Lower leg skin (tissue), 4 donors: ENCODE measurements at regions not wholly inside any gene's neighbourhood (a gene's known extent, or its start where the extent isn't known, plus 50 kb on each side); places are given as distances from the start of the nearest gene placed in this dataset.
"Not testable (repeated sequence)": the region's sequence is repeated elsewhere in the genome, so short reads cannot be mapped to it uniquely, and the experiment has no call there.

Source experiments
- DNase-seq, 2 donors: peaks; one replicate each; pipeline ENCODE4 v3.0.0-alpha.2; 2019; ENCODE audit warnings: low spot score in 2 of 2
- H3K4me3 ChIP-seq: fragments of 200-600 bp; sonication (generic); 2 replicates; pipeline ENCODE4 v1.5.1; 2017; ENCODE audit warnings: mild to moderate bottlenecking, low read depth; ENCODE audit not compliant: poor library complexity, severe bottlenecking
- POLR2A ChIP-seq, 2 donors: fragments of 450-650 bp; IDR thresholded peaks; one replicate each; pipeline ENCODE4 v1.6.1; 2016 to 2017; ENCODE audit warnings: antibody characterized with exemption in 2 of 2, mild to moderate bottlenecking in 1 of 2, moderate library complexity in 1 of 2
- WGBS, 2 donors: methylation state at CpG; one replicate each; pipeline ENCODE4 v1.1.5; 2018; 5-methylcytosine and 5-hydroxymethylcytosine counted together
- intact Hi-C: fragments of 100-400 bp; cut with DNase I; formaldehyde crosslinking; loops from one replicate; pipeline ENCODE4 v1.15.0; 2023; ENCODE audit warnings: low total_unique reads
- TF ChIP-seq, protein P1 (sequence below), 3 donors: fragments of 450-650 bp; IDR thresholded peaks; one replicate each; pipeline ENCODE4 v1.5.1; 2016; ENCODE audit warnings: antibody characterized with exemption in 3 of 3, mild to moderate bottlenecking in 3 of 3, moderate library complexity in 2 of 3

DNA sequence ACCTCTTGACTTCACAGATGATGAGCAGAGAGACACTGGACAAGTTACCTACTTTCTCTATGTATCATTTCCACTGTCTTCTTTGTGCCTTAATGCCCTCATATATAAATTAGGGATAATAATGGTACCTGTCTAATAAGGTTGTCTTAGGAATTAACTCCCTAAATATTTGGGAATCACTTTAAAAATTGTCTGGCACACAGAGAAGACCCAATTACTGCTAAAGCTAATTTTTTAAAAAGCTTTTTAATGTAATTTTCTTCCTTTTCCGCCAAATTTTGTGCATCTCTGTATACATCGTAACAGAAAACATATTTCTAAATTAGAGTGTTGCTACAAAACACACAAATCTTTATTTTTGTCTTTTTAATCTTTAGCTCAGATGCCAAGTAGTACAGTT lies 816.8 kb upstream of the ADGRB3 start:
- TF ChIP-seq POLR2A (IDR thresholded peaks at IDR 0.05) = no peak
- TF ChIP-seq, protein P1, sequence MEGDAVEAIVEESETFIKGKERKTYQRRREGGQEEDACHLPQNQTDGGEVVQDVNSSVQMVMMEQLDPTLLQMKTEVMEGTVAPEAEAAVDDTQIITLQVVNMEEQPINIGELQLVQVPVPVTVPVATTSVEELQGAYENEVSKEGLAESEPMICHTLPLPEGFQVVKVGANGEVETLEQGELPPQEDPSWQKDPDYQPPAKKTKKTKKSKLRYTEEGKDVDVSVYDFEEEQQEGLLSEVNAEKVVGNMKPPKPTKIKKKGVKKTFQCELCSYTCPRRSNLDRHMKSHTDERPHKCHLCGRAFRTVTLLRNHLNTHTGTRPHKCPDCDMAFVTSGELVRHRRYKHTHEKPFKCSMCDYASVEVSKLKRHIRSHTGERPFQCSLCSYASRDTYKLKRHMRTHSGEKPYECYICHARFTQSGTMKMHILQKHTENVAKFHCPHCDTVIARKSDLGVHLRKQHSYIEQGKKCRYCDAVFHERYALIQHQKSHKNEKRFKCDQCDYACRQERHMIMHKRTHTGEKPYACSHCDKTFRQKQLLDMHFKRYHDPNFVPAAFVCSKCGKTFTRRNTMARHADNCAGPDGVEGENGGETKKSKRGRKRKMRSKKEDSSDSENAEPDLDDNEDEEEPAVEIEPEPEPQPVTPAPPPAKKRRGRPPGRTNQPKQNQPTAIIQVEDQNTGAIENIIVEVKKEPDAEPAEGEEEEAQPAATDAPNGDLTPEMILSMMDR (IDR thresholded peaks at IDR 0.05) = no peak
- H3K4me3 ChIP-seq = no peak overlapping the region
- intact Hi-C loops = no loop called here
- 58 to 74% methylated on average over 2 of the region's 2 CpGs for WGBS, 2 donors
- DNase-seq = no peak

DNA sequence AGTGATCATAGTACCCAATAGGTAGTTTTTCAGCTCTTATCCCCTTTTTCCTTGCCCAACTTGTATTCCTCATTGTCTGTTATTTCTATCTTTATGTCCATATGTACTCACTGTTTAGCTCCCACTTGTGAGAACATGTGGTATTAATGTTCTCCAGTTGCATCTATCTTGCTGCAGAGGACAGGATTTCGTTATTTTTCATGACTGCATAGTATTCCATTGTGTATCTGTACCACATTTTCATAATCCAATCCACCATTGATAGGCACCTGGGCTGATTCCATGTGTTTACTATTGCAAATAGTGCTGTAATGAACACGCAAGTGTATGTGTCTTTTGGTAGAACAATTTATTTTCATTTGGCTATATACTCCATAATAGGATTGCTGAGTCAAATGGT lies 819.5 kb upstream of the ADGRB3 start:
- intact Hi-C loops = no loop called here

DNA sequence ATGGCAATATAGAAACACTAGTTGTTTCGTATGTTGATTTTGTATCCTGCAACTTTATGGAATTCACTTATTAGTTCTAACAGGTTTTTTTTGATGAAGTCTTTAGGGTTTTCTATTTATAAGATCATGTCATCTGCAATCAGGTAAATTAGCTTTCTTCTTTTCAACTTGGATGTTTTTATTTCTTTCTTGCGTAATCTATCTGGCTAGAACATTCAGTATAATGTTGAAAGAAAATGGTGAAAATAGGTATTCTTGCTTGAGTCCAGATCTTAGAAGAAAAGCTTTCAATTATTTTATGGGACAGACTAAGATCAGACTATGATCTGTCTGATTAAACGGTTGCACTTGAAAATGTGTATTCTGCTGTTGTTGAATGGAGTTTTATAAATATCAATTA lies 820.8 kb upstream of the ADGRB3 start:
- no peak overlapping the region for H3K4me3 ChIP-seq
- TF ChIP-seq POLR2A (IDR thresholded peaks at IDR 0.05) = no peak
- TF ChIP-seq, protein P1 (IDR thresholded peaks at IDR 0.05) = no peak
- DNase-seq = no peak
- intact Hi-C loops = no loop called here
- 78 to 90% methylated on average over 3 of the region's 3 CpGs for WGBS, 2 donors

More for the DNA sequence above, 819.5 kb upstream of the ADGRB3 start:
- H3K4me3 ChIP-seq = no peak overlapping the region
- TF ChIP-seq, protein P1 (IDR thresholded peaks at IDR 0.05) = no peak
- no peak for TF ChIP-seq POLR2A (IDR thresholded peaks at IDR 0.05)
- WGBS, 2 donors = 59 to 70% methylated on average over 2 of the region's 2 CpGs
- no peak for DNase-seq

DNA sequence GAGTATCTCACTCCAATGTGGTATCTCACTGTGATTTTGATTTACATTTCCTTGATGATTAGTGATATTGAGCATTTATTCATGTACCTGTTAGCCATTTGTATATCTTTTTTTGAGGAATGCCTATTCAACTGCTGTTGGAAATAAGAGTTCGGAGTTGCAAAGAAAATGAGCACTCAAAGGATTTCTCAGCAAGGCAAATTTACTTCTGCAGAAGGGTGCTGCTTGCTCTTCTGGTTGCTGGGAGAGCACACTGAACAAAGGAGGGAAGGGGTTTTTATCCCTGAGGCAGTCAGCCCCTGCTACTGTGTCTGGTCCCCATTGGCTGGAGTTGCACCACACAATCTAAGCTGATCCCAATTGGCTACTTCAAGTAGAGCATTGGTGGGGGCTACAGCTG lies 822.4 kb upstream of the ADGRB3 start:
- no peak for TF ChIP-seq POLR2A (IDR thresholded peaks at IDR 0.05)
- TF ChIP-seq, protein P1 (IDR thresholded peaks at IDR 0.05) = no peak
- WGBS, 2 donors = 88 to 97% methylated on average over 1 of the region's 1 CpG
- intact Hi-C loops = no loop called here
- H3K4me3 ChIP-seq = no peak overlapping the region
- DNase-seq = no peak

DNA sequence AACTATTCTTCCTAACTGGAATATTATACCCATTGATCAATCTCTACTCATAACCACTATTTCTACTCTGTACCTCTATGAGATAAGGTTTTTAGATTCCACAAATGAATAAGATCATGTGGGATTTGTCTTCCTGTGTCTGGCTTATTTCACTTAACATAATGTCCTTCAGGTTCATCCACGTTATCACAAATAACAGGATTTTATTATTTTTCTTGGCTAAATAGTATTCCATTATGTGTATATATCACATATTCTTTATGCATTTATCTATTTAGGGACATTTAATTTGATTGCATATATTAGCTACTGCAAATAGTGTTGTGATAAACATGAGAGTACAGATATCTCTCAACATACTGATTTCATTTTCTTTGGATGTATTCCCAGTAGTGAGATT lies 823.0 kb upstream of the ADGRB3 start:
- intact Hi-C loops = no loop called here
- H3K4me3 ChIP-seq = no peak overlapping the region
- DNase-seq = no peak
- no peak for TF ChIP-seq POLR2A (IDR thresholded peaks at IDR 0.05)
- TF ChIP-seq, protein P1 (IDR thresholded peaks at IDR 0.05) = no peak
- 72 to 77% methylated on average over 1 of the region's 1 CpG for WGBS, 2 donors

DNA sequence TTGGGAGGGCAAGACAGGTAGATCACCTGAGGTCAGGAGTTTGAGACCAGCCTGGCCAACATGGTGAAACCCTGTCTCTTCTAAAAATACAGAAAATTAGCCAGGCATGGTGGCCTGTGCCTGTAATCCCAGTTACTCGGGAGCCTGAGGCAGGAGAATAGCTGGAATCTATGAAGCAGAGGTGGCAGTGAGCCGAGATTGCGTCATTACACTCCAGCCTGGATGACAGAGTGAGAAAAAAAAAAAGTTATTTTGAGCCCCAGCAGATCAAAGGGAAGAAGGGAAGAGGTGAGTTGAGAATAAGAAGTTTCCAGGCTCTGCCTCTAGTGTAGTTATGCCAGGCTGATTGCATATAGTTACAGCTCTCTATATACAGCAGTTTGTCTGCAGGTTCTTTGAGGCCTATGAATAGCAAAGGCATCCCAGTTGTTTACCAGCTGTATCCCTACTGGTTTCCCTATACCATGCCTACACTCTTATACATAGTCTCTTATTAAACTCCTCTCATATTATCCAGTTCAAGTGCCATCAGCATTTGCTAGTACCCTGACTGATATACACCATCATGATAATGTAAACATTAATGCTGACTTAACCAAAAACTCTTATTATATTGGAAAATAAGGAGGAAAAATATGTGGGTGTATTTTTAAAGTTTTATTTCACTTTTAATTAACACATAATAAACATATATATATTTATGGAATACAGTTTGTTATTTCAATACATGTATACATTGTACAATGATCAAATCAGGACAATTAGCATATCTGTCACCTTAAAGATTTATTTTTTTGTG lies 823.6 kb upstream of the ADGRB3 start:
- 59 to 84% methylated on average over 3 of the region's 3 CpGs for WGBS, 2 donors
- no peak for DNase-seq
- intact Hi-C loops = no loop called here
- TF ChIP-seq, protein P1 (IDR thresholded peaks at IDR 0.05) = no peak
- no peak for TF ChIP-seq POLR2A (IDR thresholded peaks at IDR 0.05)
- H3K4me3 ChIP-seq = no peak overlapping the region

DNA sequence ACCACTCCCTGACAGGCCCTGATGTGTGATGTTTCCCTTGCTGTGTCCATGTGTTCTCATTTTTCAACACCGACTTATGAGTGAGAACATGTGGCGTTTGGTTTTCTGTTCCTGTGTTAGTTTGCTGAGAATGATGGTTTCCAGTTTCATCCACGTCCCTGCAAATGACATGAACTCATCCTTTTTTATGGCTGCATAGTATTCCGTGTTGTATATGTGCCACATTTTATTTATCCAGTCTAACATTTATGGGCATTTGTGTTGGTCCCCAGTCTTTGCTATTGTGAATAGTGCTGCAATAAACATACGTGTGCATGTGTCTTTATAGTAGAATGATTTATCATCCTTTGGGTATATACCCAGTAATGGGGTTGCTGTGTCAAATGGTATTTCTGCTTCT lies 830.3 kb upstream of the ADGRB3 start:
- intact Hi-C loops, H3K4me3 ChIP-seq, DNase-seq: not testable (repeated sequence)
- 80 to 92% methylated on average over 5 of the region's 5 CpGs for WGBS, 2 donors
